GM12892 (cell line): ENCODE measurements at regions not wholly inside any gene's neighbourhood (a gene's known extent, or its start where the extent isn't known, plus 50 kb on each side); places are given as distances from the start of the nearest gene placed in this dataset.

ENCODE experiments used
- POLR2A ChIP-seq: IDR thresholded peaks from 2 replicates; pipeline ENCODE4 v1.6.1; 2011; ENCODE audit warnings: low read depth, low read length, control low read depth
- POLR2AphosphoS5 ChIP-seq: IDR thresholded peaks from 2 replicates; pipeline ENCODE4 v1.6.1; 2011; ENCODE audit warnings: low read depth, low read length, control low read depth
- TAF1 ChIP-seq: IDR thresholded peaks from 2 replicates; pipeline ENCODE4 v1.6.1; 2011; ENCODE audit warnings: low read depth, mild to moderate bottlenecking, control low read depth, low read length, borderline replicate concordance

GRCh38 chr2:207469451-207469850, 60.3 kb upstream of the CREB1 start:
- TF ChIP-seq POLR2A = no peak
- no peak for TF ChIP-seq TAF1
- TF ChIP-seq POLR2AphosphoS5 = no peak
